K562 (cell line): ENCODE measurements at regions not wholly inside any gene's neighbourhood (a gene's known extent, or its start where the extent isn't known, plus 50 kb on each side); places are given as distances from the start of the nearest gene placed in this dataset.

Experiments used
- ATAC-seq: fragments of 200-7000 bp; cut with Tn5 transposase; 3 replicates; pipeline ENCODE4 v1.9.1; 2020; ENCODE audit warnings: moderate library complexity
- BruUV-seq: library from RNA; stranded (reverse); fragments of 400-500 nt; replicated peaks from 2 replicates; lab custom pipeline; 2021; lab: Mats Ljungman, UMichigan
- CTCF ChIA-PET: fragments of 300-600 bp; formaldehyde crosslinking; extraction: SDS; loops from one replicate; lab custom pipeline; 2021; ENCODE audit warnings: low intra/inter-chr PET ratio; lab: Yijun Ruan, JAX
- POLR2A ChIA-PET: fragments of 300-600, 350-650 bp; sonication (Branson Sonifier 250); formaldehyde crosslinking; extraction: SDS; loops from one replicate; lab custom pipeline; 2021; ENCODE audit warnings: antibody characterized with exemption, inconsistent platforms; lab: Yijun Ruan, JAX
- DNase-seq, 4 experiments: peaks; one replicate each; pipeline versions ENCODE4 v3.0.0 to v3.0.0-alpha.2; 2011 to 2018; ENCODE audit warnings: low spot score in 3 of 4, mixed read lengths in 3 of 4; ENCODE audit errors: extremely low read depth in 1 of 4
- FAIRE-seq: peaks from 2 replicates; lab custom pipeline; 2011; peaks lifted over from hg19 to GRCh38; lab: Jason Lieb, UNC
- H2AFZ ChIP-seq: 2 replicates; pipeline ENCODE4 v1.6.0; 2011; ENCODE audit warnings: low read depth, low read length, control low read depth, inconsistent platforms
- H3K27ac ChIP-seq: fragments of 200-600 bp; 3 replicates; pipeline ENCODE4 v1.8.0; 2011; ENCODE audit warnings: low read depth, mild to moderate bottlenecking, control low read depth, inconsistent platforms, low read length, moderate library complexity, mixed read lengths; ENCODE audit errors: extremely low read depth
- H3K27me3 ChIP-seq, 2 experiments: fragments of 300-600 bp in 1 of 2; 2 replicates in 1 of 2; 3 replicates in 1 of 2; pipeline versions ENCODE4 v1.6.0 to v1.8.0; 2011; ENCODE audit warnings: inconsistent platforms in 2 of 2, low read length in 2 of 2, mild to moderate bottlenecking in 1 of 2, mixed read lengths in 1 of 2, moderate library complexity in 1 of 2; ENCODE audit not compliant: control insufficient read depth in 2 of 2, insufficient read depth in 2 of 2
- H3K36me3 ChIP-seq: fragments of 300-600 bp; 3 replicates; pipeline ENCODE4 v1.8.0; 2011; ENCODE audit warnings: mild to moderate bottlenecking, low read length, inconsistent platforms; ENCODE audit not compliant: control insufficient read depth, insufficient read depth
- H3K4me1 ChIP-seq, 2 experiments: fragments of 200-600 bp in 1 of 2; replicated peaks in 1 of 2; 2 replicates in 1 of 2; 3 replicates in 1 of 2; pipeline versions ENCODE4 v1.5.1 to v1.8.0; 2011; ENCODE audit warnings: inconsistent platforms in 2 of 2, low read length in 2 of 2, mild to moderate bottlenecking in 1 of 2, mixed read lengths in 1 of 2, moderate library complexity in 1 of 2; ENCODE audit not compliant: control insufficient read depth in 2 of 2, insufficient read depth in 2 of 2
- H3K4me2 ChIP-seq: 2 replicates; pipeline ENCODE4 v1.6.1; 2011; ENCODE audit warnings: low read length, control low read depth, inconsistent platforms, mixed read lengths; ENCODE audit not compliant: insufficient read depth
- H3K4me3 ChIP-seq: fragments of 200-600 bp; sonication (generic), shearing (Covaris generic); 2 replicates; pipeline ENCODE4 v1.5.1; 2016; ENCODE audit warnings: control low read depth, inconsistent platforms
- H3K79me2 ChIP-seq: fragments of 200-600 bp; 3 replicates; pipeline ENCODE4 v1.8.0; 2011; ENCODE audit warnings: low read length, inconsistent platforms; ENCODE audit not compliant: control insufficient read depth, insufficient read depth
- H3K9ac ChIP-seq, 2 experiments: 2 replicates each; pipeline versions ENCODE4 v1.6.0 to v1.6.1; 2011; ENCODE audit warnings: low read depth in 2 of 2, low read length in 2 of 2, control low read depth in 1 of 2, inconsistent platforms in 1 of 2, mild to moderate bottlenecking in 1 of 2, mixed read lengths in 1 of 2; ENCODE audit not compliant: insufficient read depth in 1 of 2
- H3K9me1 ChIP-seq: one replicate; pipeline ENCODE4 v1.6.0; 2011; ENCODE audit warnings: inconsistent platforms, mild to moderate bottlenecking, low read length, moderate library complexity; ENCODE audit not compliant: control insufficient read depth, insufficient read depth
- H3K9me3 ChIP-seq: replicated peaks from 2 replicates; pipeline ENCODE4 v1.5.1; 2011; ENCODE audit warnings: low read depth, low read length, inconsistent platforms; ENCODE audit not compliant: control insufficient read depth, insufficient read depth
- H4K20me1 ChIP-seq: replicated peaks from 2 replicates; pipeline ENCODE4 v1.6.1; 2011; ENCODE audit warnings: low read length, inconsistent platforms, mixed read lengths; ENCODE audit not compliant: control insufficient read depth, insufficient read depth
- CEBPG ChIP-seq, 3 experiments: fragments of 200-800 bp in 1 of 3; sonication (Bioruptor generic) in 1 of 3; sonication (generic) in 1 of 3; formaldehyde crosslinking in 1 of 3; IDR thresholded peaks in 2 of 3; conservative IDR thresholded peaks in 1 of 3; 2 replicates each; pipeline versions ENCODE4 v1.6.1 to v1.8.0; 2016 to 2022; ENCODE audit warnings: missing compliant biosample characterization in 2 of 3, missing genetic modification characterization in 2 of 3, mild to moderate bottlenecking in 1 of 3, missing genetic modification reagents in 1 of 3
- CTCF ChIP-seq, 3 experiments: IDR thresholded peaks in 2 of 3; conservative IDR thresholded peaks in 1 of 3; 2 replicates each; pipeline ENCODE4 v1.5.1; 2011 to 2012; ENCODE audit warnings: low read length in 3 of 3, mild to moderate bottlenecking in 3 of 3, control low read depth in 2 of 3, improper control_type of control experiment in 1 of 3, inconsistent platforms in 1 of 3, low read depth in 1 of 3, mixed read lengths in 1 of 3, moderate library complexity in 1 of 3; ENCODE audit not compliant: insufficient read depth in 2 of 3
- DIDO1 ChIP-seq: fragments of 450-650 bp; IDR thresholded peaks from 2 replicates; pipeline ENCODE4 v1.6.1; 2016; ENCODE audit warnings: low read depth, missing biosample characterization, missing genetic modification characterization
- EZH2 ChIP-seq: IDR thresholded peaks from 2 replicates; pipeline ENCODE4 v1.6.1; 2012; ENCODE audit warnings: low read depth, mild to moderate bottlenecking, inconsistent platforms, low read length, borderline replicate concordance
- L3MBTL2 ChIP-seq: fragments of 450-650 bp; IDR thresholded peaks from 2 replicates; pipeline ENCODE4 v1.6.1; 2016; ENCODE audit warnings: mild to moderate bottlenecking, moderate library complexity
- POLR3A ChIP-seq: IDR thresholded peaks from 2 replicates; pipeline ENCODE4 v1.6.1; 2011; ENCODE audit warnings: borderline replicate concordance, mild to moderate bottlenecking, moderate library complexity; ENCODE audit not compliant: insufficient read length, insufficient read depth; ENCODE audit errors: extremely low read depth
- TAF9B ChIP-seq: fragments of 450-650 bp; IDR thresholded peaks from 2 replicates; pipeline ENCODE4 v1.6.1; 2018; ENCODE audit warnings: mild to moderate bottlenecking; ENCODE audit not compliant: partially characterized antibody
- XRCC5 ChIP-seq: fragments of 200-400 bp; formaldehyde crosslinking; IDR thresholded peaks from 2 replicates; pipeline ENCODE4 v1.6.1; 2017; ENCODE audit warnings: low read depth, mild to moderate bottlenecking, low read length
- ZFP1 ChIP-seq: fragments of 450-650 bp; formaldehyde crosslinking; IDR thresholded peaks from 2 replicates; pipeline ENCODE4 v1.4.0; 2020; ENCODE audit warnings: mild to moderate bottlenecking, mixed read lengths
- ZNF407 ChIP-seq: fragments of 450-650 bp; IDR thresholded peaks from 2 replicates; pipeline ENCODE4 v1.6.1; 2016; ENCODE audit warnings: low read depth
- WGBS: fragments of 100-300 bp; shearing (Covaris generic); methylation state at CpG from one replicate; pipeline ENCODE4 v1.1.6; 2016; ENCODE audit warnings: low coverage, mixed read lengths; ENCODE audit not compliant: insufficient coverage; ENCODE audit errors: missing lambda C conversion rate; 5-methylcytosine and 5-hydroxymethylcytosine counted together
- in situ Hi-C: fragments of 300-500 bp; cut with MboI; formaldehyde crosslinking; loops from 4 replicates; pipeline ENCODE4 v1.15.0; 2018; ENCODE audit warnings: inconsistent platforms, mixed read lengths
- intact Hi-C: fragments of 100-400 bp; cut with micrococcal nuclease; formaldehyde crosslinking; loops from 2 replicates; pipeline ENCODE4 v1.14.2; 2022

- TF ChIP-seq POLR3A: no peak
- no peak for TF ChIP-seq TAF9B
Observed at GRCh38 chr10:83178526-83178925, 960.8 kb upstream of the GHITM start (continued).

GRCh38 chr10:83179371-83179770, 959.9 kb upstream of the GHITM start:
- BruUV-seq: no TSS peak
- TF ChIP-seq DIDO1 (tag): no peak
- TF ChIP-seq EZH2: no peak
- no peak for TF ChIP-seq CEBPG (CRISPR knock-in tag; IDR thresholded peaks at IDR 0.05)
- no peak for TF ChIP-seq CEBPG (tag; conservative IDR thresholded peaks at IDR 0.05 in 1 of 2, IDR thresholded peaks at IDR 0.05 in 1 of 2)
- no peak for TF ChIP-seq L3MBTL2
- no peak for TF ChIP-seq ZFP1 (CRISPR knock-in tag)
- no peak for TF ChIP-seq XRCC5
- TF ChIP-seq ZNF407: no peak
- no peak for TF ChIP-seq CTCF (IDR thresholded peaks at IDR 0.05 in 2 of 3, conservative IDR thresholded peaks at IDR 0.05 in 1 of 3; ENCODE audit: insufficient read depth in 2 of 3, low read depth in 1 of 3, low read length in 3 of 3)

More at GRCh38 chr10:83179371-83179770, 959.9 kb upstream of the GHITM start:
- no peak for ATAC-seq
- Histone ChIP-seq H3K9me3 (no peaks in the 10 kb centered on the region), H3K4me1 (no peaks in the 10 kb centered on the region), H3K9ac (no peak overlapping the region), H3K36me3 (no peaks in the 10 kb centered on the region), H3K79me2 (no peaks in the 10 kb centered on the region), H3K4me2 (no peak overlapping the region), H4K20me1 (no peaks in the 10 kb centered on the region), H3K4me3 (no peak overlapping the region), H3K27me3 (no peaks in the 10 kb centered on the region), H3K27ac (no peak overlapping the region), H2AFZ (no peak overlapping the region), H3K9me1 (no peaks in the 10 kb centered on the region)
- DNase-seq: no peak
- intact Hi-C loops (no loop called here), in situ Hi-C loops (no loop called here)
- POLR2A ChIA-PET: interaction anchor here (1.0 kb wide), 1 partner anchor 13 kb away, joined by 3 read pairs; no protein-coding TSS in a partner anchor
- no peak for FAIRE-seq
- CTCF ChIA-PET: no interaction called here
- WGBS: 0% methylated on average over 4 of the region's 4 CpGs
